Naive thymus-derived CD8-positive, alpha-beta T cell (primary cell): ENCODE measurements at regions not wholly inside any gene's neighbourhood (a gene's known extent, or its start where the extent isn't known, plus 50 kb on each side); places are given as distances from the start of the nearest gene placed in this dataset.
"Not testable (repeated sequence)": the region's sequence is repeated elsewhere in the genome, so short reads cannot be mapped to it uniquely, and the experiment has no call there.

Experiments used
- ATAC-seq, 2 donors: fragments of 150-1000 bp; cut with Tn5 transposase in 1 of 2; sonication (Bioruptor Pico), chemical (Tn5 transposase) in 1 of 2; 1 replicate in 1 of 2; 2 replicates in 1 of 2; pipeline ENCODE4 v1.10.0; 2021; ENCODE audit warnings: mild to moderate bottlenecking in 2 of 2, moderate library complexity in 2 of 2
- POLR2A ChIA-PET: fragments of 350-600 bp; sonication (Branson Sonifier 250); formaldehyde crosslinking; loops from one replicate; lab custom pipeline; 2021; ENCODE audit warnings: antibody characterized with exemption; lab: Charles Lee
- DNase-seq, 10 donors: peaks; one replicate each; pipeline versions ENCODE4 v3.0.0 to v3.0.0-alpha.2; 2020 to 2022
- H3K27ac Mint-ChIP-seq, 10 donors: one replicate each; pipeline ENCODE4 v1.8.0; 2020 to 2022; ENCODE audit warnings: mild to moderate bottlenecking in 10 of 10, mixed read lengths in 10 of 10, moderate library complexity in 4 of 10, inconsistent platforms in 1 of 10
- H3K27me3 Mint-ChIP-seq, 5 donors: one replicate each; pipeline ENCODE4 v1.8.0; 2021 to 2022; ENCODE audit warnings: mixed read lengths in 5 of 5
- H3K36me3 Mint-ChIP-seq, 3 donors: one replicate each; pipeline ENCODE4 v1.8.0; 2020 to 2022; ENCODE audit warnings: mixed read lengths in 3 of 3, mild to moderate bottlenecking in 2 of 3, inconsistent platforms in 1 of 3
- H3K4me1 Mint-ChIP-seq, 4 donors: one replicate each; pipeline ENCODE4 v1.8.0; 2021 to 2022; ENCODE audit warnings: mixed read lengths in 4 of 4
- H3K4me3 Mint-ChIP-seq, 10 donors: one replicate each; pipeline ENCODE4 v1.8.0; 2020 to 2022; ENCODE audit warnings: mild to moderate bottlenecking in 10 of 10, mixed read lengths in 10 of 10, moderate library complexity in 6 of 10, inconsistent platforms in 1 of 10
- H3K9me3 Mint-ChIP-seq, 9 donors: one replicate each; pipeline ENCODE4 v1.8.0; 2020 to 2022; ENCODE audit warnings: mixed read lengths in 9 of 9, mild to moderate bottlenecking in 3 of 9, inconsistent platforms in 1 of 9, moderate library complexity in 1 of 9

DNA sequence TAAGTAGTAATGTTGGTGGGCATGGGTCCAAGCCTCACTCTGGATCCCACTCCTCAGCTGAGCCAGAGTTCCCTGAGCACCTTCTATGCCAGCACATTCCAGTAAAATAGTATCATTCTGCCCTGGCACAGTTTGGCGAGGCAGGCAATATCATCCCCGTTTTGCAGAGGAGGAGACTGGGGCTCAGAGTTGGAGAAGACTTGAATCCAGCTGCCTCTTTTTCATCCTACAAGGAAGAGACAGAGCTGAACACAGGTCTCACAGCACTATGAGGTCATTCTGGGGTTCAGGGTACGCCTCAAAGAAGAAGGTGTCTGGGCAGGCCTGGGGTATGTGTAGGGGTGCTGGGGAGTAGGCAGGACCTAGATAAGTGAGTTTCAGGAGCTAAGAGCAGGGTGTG, 103.9 kb upstream of the STX18 start:
- Mint-ChIP-seq H3K9me3 (no peaks in the 10 kb centered on the region), H3K27ac (no peak overlapping the region)

DNA sequence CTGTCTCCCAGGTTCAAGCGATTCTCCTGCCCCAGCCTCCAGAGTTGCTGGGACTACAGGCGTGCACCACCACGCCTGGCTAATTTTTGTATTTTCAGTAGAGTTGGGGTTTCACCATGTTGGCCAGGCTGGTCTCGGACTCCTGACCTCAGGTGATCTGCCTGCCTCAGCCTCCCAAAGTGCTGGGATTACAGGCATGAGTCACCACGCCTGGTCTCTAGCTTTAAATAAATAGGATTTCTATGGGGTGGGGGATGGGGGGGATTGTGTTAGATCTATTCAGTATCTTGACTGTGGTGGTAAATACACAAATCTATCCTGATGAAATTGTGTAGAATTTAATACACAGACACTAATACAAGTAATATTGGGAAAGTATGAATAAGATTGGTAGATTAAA, 102.4 kb upstream of the STX18 start:
- H3K4me1 Mint-ChIP-seq, POLR2A ChIA-PET, ATAC-seq, H3K27me3 Mint-ChIP-seq, H3K27ac Mint-ChIP-seq, DNase-seq, H3K4me3 Mint-ChIP-seq, H3K9me3 Mint-ChIP-seq, H3K36me3 Mint-ChIP-seq: not testable (repeated sequence)

More for the DNA sequence above, 103.9 kb upstream of the STX18 start:
- H3K4me3 Mint-ChIP-seq, result no peak overlapping the region
- no peaks in the 10 kb centered on the region for H3K4me1 Mint-ChIP-seq
- no peaks in the 10 kb centered on the region for H3K27me3 Mint-ChIP-seq
- DNase-seq (no peak), ATAC-seq (no peak)
- POLR2A ChIA-PET, result no interaction called here
- peaks cover 0 to 16% (median 12%) of the 10 kb centered on the region in 3 donors for H3K36me3 Mint-ChIP-seq

DNA sequence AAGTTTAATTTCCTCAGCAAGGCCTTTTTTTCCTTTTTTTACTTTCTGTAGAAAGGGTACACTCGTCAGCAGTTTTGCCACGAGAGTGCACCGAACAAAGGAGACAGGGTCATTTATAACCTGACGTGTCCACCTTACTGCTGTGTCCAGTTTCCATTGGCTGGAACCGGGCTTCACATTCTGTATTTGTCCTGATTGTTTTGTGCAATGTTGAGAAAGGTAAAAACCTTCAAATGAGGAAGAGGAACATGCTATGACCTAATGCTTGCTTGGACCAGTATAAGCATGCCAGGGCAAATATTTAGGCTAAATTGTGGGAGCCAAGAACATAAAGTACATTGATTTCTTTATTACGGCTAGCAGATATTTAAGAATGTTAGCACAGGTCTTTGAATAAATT, 101.9 kb upstream of the STX18 start:
- H3K27ac Mint-ChIP-seq, H3K4me3 Mint-ChIP-seq, POLR2A ChIA-PET, H3K4me1 Mint-ChIP-seq, ATAC-seq, H3K9me3 Mint-ChIP-seq, H3K27me3 Mint-ChIP-seq, H3K36me3 Mint-ChIP-seq, DNase-seq: not testable (repeated sequence)

DNA sequence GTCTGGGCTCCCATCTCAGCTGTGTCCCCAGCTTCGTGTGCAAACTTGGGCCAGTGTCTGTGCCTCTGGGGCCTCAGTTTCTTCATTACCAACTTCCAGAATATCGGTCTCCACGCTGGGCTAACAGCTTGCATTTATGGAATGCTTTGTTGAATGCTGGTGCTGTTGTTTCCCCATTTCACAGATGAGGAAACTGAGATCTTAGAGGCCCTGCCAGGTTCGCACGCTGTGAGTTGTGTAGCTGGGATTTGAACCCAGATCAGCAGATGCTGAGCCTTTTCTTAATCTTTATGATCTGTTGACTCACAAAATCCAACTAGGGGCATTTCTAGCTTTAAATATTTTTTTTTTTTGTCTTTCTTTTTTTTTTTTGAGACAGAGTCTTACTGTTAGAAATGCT, 101.5 kb upstream of the STX18 start:
- ATAC-seq, result no peak
- no peaks in the 10 kb centered on the region for H3K9me3 Mint-ChIP-seq
- POLR2A ChIA-PET, result no interaction called here
- no peaks in the 10 kb centered on the region for H3K27me3 Mint-ChIP-seq
- H3K27ac Mint-ChIP-seq, result no peak overlapping the region
- H3K36me3 Mint-ChIP-seq, result peaks cover 0 to 4% (median 2%) of the 10 kb centered on the region in 3 donors
- no peak for DNase-seq
- no peaks in the 10 kb centered on the region for H3K4me1 Mint-ChIP-seq
- no peak overlapping the region for H3K4me3 Mint-ChIP-seq

DNA sequence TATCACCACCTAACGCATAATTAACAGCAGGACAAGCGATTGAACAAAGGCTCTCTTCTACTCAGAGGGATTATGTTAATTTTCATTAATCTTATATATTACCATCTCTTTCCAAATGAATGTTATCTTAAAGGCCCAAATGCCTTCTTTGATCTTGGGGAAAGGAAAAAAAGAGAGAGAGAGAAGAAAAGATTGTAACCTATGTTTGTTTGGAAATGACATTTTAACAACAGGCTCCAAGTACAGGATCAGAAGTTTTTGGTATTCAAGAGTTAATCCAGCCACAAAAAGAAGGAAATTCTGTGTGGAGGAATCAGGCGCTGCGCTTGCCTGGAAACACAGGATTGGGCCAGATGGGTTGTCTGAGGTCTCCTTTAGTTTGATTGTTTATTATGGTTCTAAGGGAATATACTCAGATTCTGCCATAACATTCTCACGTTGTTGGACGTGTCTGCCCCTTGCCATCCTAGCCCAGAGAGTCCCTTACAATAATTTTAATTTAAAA, 100.7 kb upstream of the STX18 start:
- DNase-seq, result no peak
- H3K27me3 Mint-ChIP-seq, result no peaks in the 10 kb centered on the region
- H3K4me3 Mint-ChIP-seq, result no peak overlapping the region
- no peaks in the 10 kb centered on the region for H3K9me3 Mint-ChIP-seq
- H3K4me1 Mint-ChIP-seq, result no peaks in the 10 kb centered on the region
- POLR2A ChIA-PET, result no interaction called here
- H3K27ac Mint-ChIP-seq, result no peak overlapping the region
- peaks cover 0 to 7% (median 3%) of the 10 kb centered on the region in 3 donors for H3K36me3 Mint-ChIP-seq
- no peak for ATAC-seq

DNA sequence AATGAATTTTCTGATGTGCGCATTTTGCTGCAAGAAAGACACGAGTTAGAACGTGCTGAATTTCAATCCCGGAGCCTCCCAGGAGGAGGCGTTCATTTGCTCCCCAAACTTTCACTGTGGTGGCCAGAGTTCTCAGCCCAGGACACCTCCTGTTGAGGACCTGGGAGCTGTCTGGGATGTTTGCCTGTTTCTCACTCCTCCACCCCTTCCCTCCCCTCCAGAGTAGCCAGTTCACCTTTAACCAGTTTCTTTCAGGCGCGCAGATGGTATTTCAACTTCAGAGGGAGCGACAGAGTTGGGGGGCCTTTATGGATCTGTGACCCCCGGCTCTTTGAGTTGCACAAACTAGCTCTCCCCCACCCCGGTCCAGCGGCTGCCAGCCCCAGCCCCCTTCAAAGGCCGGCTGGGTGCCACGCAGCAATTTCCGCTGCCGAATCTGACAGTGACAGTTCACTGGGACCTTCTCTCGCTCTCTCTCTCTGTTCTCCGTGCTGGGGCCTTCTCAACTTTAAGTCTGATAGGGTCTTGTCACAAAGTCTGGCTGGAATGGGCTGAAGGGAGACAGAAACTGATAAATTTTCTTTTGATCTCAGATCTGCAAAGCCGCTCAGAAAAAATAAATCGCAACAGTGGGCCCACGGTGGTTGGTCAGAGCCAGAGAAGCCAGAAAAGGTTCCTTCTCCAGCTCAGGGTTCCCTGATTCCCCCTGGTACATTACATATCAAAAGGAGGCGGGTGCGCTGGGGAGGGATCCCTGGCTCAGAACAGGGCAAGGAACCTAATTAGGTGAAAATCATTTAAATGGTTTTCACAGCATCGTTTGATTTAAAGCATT, 100.0 kb upstream of the STX18 start:
- Mint-ChIP-seq H3K27ac (no peak overlapping the region), H3K36me3 (peaks cover 0 to 10% (median 6%) of the 10 kb centered on the region in 3 donors), H3K4me1 (no peaks in the 10 kb centered on the region), H3K27me3 (no peaks in the 10 kb centered on the region), H3K4me3 (no peak overlapping the region), H3K9me3 (no peaks in the 10 kb centered on the region)
- ATAC-seq (no peak), DNase-seq (no peak)
- POLR2A ChIA-PET, result no interaction called here

DNA sequence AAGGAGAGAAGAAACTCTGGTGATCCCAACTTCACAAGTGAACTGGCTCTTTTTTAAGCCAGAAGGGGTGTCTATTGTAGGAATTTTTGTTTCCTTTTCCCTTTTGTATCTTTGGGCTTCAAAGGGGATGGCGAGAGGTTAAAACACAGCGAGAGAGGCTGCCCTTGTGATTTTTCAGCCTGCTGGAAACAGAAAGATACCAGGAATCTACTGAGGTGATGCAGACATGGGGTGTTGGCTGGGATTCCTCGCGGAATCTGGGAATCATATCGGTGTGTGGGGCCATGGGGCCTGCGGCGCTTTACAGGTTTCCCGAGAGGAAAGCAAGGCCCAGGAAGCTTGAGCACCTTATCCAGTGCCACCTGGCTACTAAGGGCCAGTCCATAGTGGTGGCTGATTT, 99.4 kb upstream of the STX18 start:
- no peak for DNase-seq
- Mint-ChIP-seq H3K4me1 (no peaks in the 10 kb centered on the region), H3K9me3 (no peaks in the 10 kb centered on the region), H3K27ac (no peak overlapping the region), H3K4me3 (no peak overlapping the region), H3K27me3 (no peaks in the 10 kb centered on the region), H3K36me3 (peaks cover 0 to 12% (median 12%) of the 10 kb centered on the region in 3 donors)
- ATAC-seq, result no peak
- POLR2A ChIA-PET, result no interaction called here

DNA sequence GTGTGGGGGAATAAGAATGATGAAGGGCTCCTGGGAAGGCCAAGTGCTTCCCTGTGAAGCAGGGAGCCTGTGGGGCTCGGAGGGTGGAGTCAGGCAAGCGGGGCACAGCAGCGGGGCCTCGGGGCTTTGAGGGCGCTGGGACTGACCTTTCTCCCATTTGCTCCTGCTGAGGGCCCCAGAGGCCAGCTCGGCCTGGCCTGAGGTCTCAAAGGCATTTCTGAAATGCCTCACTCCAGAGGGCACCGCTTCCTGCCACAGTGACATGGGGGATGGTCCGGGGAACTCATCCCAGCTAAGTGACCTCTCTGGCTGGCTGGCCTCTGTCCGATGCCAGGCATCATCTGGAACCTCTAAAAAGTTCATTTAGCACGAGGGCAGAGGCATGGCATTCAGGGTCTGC, 98.8 kb upstream of the STX18 start:
- Mint-ChIP-seq H3K4me3 (no peak overlapping the region), H3K4me1 (no peaks in the 10 kb centered on the region), H3K27ac (no peak overlapping the region), H3K36me3 (peaks cover 0 to 14% (median 12%) of the 10 kb centered on the region in 3 donors), H3K9me3 (no peaks in the 10 kb centered on the region), H3K27me3 (no peaks in the 10 kb centered on the region)
- ATAC-seq, result no peak
- POLR2A ChIA-PET, result no interaction called here
- DNase-seq, result no peak

DNA sequence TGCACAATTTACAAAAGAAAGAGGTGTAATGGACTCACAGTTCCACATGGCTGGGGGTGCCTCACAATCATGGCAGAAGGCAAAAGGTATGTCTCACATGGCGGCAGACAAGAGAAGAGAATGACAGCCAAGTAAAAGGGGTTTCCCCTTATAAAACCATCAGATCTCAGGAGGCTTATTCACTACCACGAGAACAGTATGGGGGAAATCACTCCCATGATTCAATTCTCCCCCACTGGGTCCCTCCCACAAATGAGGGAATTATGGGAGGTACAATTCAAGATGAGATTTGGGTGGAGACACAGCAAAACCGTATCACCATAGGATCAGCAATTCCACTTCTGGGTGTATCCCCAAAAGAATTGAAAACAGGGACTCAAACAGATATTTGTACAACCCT, 97.5 kb upstream of the STX18 start:
- no peaks in the 10 kb centered on the region for H3K27me3 Mint-ChIP-seq
- DNase-seq (no peak), ATAC-seq (no peak)
- H3K9me3 Mint-ChIP-seq, result no peaks in the 10 kb centered on the region
- POLR2A ChIA-PET, result no interaction called here
- peaks cover 0 to 17% (median 14%) of the 10 kb centered on the region in 3 donors for H3K36me3 Mint-ChIP-seq
- no peaks in the 10 kb centered on the region for H3K4me1 Mint-ChIP-seq
- no peak overlapping the region for H3K4me3 Mint-ChIP-seq
- H3K27ac Mint-ChIP-seq, result no peak overlapping the region

DNA sequence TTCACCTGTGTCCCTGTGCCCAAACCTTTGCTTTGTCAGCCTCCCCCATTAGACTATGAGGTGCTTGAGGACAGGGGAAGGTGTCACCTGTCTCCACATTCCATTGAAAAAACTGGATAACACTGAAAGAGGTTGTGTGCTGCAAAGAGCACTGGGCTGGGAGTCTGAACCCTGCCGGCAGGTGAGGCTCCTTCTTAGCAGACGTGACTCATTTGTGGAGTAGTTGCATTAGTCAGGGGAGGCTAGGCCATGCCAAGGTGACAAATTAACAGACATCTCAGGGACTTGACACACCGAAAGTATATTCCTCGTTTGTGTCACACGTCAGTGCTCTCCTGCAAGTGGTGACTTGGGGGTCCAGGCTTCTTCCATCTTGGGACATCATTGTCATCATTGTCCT, 95.9 kb upstream of the STX18 start:
- DNase-seq (no peak), ATAC-seq (no peak)
- H3K9me3 Mint-ChIP-seq, result no peaks in the 10 kb centered on the region

DNA sequence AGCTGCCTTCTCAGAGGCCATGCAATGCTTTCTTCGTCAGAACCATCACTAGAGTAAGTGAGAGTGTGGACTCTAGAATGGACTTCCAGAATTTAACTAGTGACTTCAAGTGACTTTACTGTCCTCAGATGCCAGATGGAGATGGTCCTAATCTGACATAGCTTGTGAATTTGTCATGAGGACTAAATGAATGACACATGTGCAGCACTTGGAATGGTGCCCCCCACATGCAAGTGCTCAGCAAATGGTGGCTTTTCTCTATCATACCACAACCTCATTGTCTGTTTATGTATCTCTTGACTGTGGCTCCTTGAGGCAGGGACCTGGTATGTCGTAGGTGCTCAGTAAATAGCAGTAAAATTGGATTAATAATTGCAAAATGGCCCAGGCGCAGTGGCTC, 91.6 kb upstream of the STX18 start:
- Mint-ChIP-seq H3K27ac (no peak overlapping the region), H3K36me3 (peaks cover 10 to 28% (median 18%) of the 10 kb centered on the region in 3 donors), H3K27me3 (no peaks in the 10 kb centered on the region), H3K4me1 (peaks cover 0 to 3% (median 0%) of the 10 kb centered on the region in 4 donors), H3K9me3 (no peaks in the 10 kb centered on the region), H3K4me3 (no peak overlapping the region)
- no peak for ATAC-seq
- DNase-seq, result no peak
- POLR2A ChIA-PET, result no interaction called here

More for the DNA sequence above, 95.9 kb upstream of the STX18 start:
- Mint-ChIP-seq H3K4me3 (no peak overlapping the region), H3K4me1 (no peaks in the 10 kb centered on the region), H3K36me3 (peaks cover 6 to 21% (median 18%) of the 10 kb centered on the region in 3 donors), H3K27ac (no peak overlapping the region), H3K27me3 (no peaks in the 10 kb centered on the region)
- POLR2A ChIA-PET, result no interaction called here

DNA sequence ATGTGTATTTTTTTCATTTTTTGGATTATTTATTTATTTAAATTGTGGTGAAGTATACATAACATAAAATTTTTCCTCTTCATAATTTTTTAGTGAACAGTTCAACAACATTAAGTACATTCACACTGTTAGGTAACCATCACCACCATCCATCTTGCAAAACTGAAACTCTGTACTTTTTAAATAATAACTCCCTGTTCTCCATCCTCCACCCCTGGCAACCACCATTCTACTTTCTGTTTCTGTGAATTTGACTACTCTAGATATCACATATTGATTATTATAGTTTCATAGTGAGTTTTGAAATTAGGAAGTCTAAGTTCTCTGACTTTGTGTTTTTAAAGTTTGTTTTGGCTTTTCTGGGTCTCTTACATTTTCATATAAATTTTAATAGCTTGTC, 89.3 kb upstream of the STX18 start:
- Mint-ChIP-seq H3K27me3 (no peaks in the 10 kb centered on the region), H3K4me1 (peaks cover 0 to 3% (median 0%) of the 10 kb centered on the region in 4 donors), H3K27ac (peak overlapping the region in 1 of 10 donors; percentile 1), H3K9me3 (no peaks in the 10 kb centered on the region), H3K4me3 (no peak overlapping the region), H3K36me3 (peaks cover 7 to 16% (median 12%) of the 10 kb centered on the region in 3 donors)
- DNase-seq, result no peak
- POLR2A ChIA-PET, result no interaction called here
- ATAC-seq, result no peak

DNA sequence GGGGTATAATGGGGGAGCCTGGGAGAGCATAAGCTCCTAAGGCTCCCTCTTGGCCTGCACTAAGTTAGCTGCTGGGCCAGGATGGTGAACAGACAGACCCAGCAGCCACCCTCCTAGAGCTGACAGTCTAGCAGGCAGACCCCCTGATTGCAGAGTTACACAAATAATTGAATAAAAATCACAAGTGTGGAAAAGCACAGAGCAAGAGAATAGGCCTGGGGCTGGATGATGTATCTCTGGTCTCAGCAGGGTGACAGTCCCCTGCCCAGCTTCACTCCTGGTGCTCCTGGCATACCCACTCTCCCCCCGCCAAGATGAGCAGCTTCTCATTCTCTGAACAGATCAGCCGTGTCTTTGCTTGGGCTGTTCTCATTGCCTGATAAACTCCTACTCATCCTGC, 86.1 kb upstream of the STX18 start:
- Mint-ChIP-seq H3K4me1 (peaks cover 0 to 3% (median 1%) of the 10 kb centered on the region in 4 donors), H3K27ac (peak overlapping the region in 1 of 10 donors; percentile 20), H3K36me3 (peaks cover 4 to 9% (median 7%) of the 10 kb centered on the region in 3 donors), H3K9me3 (no peaks in the 10 kb centered on the region), H3K27me3 (no peaks in the 10 kb centered on the region), H3K4me3 (no peak overlapping the region)
- POLR2A ChIA-PET, result no interaction called here
- ATAC-seq (no peak), DNase-seq (no peak)
